Vagina (tissue), 2 donors: ENCODE measurements at regions not wholly inside any gene's neighbourhood (a gene's known extent, or its start where the extent isn't known, plus 50 kb on each side); places are given as distances from the start of the nearest gene placed in this dataset.

ENCODE experiments used
- POLR2A ChIP-seq, 2 donors: fragments of 450-650 bp; IDR thresholded peaks; one replicate each; pipeline ENCODE4 v1.6.1; 2017; ENCODE audit warnings: antibody characterized with exemption in 2 of 2, mild to moderate bottlenecking in 2 of 2, moderate library complexity in 2 of 2
- POLR2AphosphoS5 ChIP-seq, 2 donors: sonication (generic); formaldehyde crosslinking; IDR thresholded peaks; one replicate each; pipeline ENCODE4 v1.9.0; 2017; ENCODE audit warnings: antibody characterized with exemption in 2 of 2, mild to moderate bottlenecking in 2 of 2, low read depth in 1 of 2; ENCODE audit not compliant: insufficient read depth in 1 of 2
- TF ChIP-seq, protein P1 (sequence below), 3 experiments: fragments of 450-650 bp in 2 of 3; fragments of 200-600 bp in 1 of 3; sonication (generic) in 1 of 3; IDR thresholded peaks; one replicate each; pipeline ENCODE4 v1.5.1; 2017 to 2019; ENCODE audit warnings: antibody characterized with exemption in 3 of 3, mild to moderate bottlenecking in 2 of 3, moderate library complexity in 2 of 3

DNA sequence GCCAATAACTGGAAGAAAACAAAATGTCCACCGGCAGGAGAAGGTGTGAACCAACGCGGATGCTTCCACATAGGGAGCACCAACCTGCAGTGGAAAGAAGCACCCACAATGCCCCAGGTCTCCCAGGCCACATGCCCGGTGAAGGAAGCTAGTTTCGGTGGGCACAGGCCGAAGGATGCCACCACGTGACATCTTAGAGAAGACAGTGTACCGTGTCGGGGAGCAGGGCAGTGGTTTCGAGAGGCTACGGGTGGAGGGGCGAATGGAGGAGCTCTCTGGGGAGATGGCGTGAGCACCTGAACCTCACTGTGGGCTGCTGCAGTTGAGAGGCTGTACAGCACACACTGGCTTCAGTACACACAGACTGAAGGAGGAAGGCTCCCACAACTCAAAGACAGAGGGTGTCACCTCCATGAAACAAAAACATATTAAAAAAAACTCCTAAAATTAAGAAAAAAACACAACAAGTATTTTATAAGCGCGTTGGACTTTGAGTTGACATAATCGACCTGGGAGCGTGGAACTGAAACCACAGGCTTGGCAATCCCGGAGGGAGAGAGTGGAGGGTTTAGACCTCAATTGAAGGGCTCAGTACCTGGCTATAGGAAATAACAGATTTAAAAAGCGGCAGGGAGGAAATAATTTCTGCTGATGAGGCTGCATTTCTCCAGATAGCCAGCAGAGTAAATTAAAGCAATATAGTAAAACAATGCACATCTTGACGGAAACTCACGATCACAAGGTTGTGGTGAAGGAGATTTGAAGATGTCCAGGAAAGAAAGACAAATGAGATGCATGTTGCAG lies 160.1 kb downstream of the RTP5 start:
- TF ChIP-seq, protein P1, sequence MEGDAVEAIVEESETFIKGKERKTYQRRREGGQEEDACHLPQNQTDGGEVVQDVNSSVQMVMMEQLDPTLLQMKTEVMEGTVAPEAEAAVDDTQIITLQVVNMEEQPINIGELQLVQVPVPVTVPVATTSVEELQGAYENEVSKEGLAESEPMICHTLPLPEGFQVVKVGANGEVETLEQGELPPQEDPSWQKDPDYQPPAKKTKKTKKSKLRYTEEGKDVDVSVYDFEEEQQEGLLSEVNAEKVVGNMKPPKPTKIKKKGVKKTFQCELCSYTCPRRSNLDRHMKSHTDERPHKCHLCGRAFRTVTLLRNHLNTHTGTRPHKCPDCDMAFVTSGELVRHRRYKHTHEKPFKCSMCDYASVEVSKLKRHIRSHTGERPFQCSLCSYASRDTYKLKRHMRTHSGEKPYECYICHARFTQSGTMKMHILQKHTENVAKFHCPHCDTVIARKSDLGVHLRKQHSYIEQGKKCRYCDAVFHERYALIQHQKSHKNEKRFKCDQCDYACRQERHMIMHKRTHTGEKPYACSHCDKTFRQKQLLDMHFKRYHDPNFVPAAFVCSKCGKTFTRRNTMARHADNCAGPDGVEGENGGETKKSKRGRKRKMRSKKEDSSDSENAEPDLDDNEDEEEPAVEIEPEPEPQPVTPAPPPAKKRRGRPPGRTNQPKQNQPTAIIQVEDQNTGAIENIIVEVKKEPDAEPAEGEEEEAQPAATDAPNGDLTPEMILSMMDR (IDR thresholded peaks at IDR 0.05), result no peak
- no peak for TF ChIP-seq POLR2A (IDR thresholded peaks at IDR 0.05)
- TF ChIP-seq POLR2AphosphoS5 (IDR thresholded peaks at IDR 0.05; ENCODE audit: insufficient read depth in 1 of 2, low read depth in 1 of 2), result no peak
